Nephron progenitor cell (in vitro differentiated cells): ENCODE measurements at regions not wholly inside any gene's neighbourhood (a gene's known extent, or its start where the extent isn't known, plus 50 kb on each side); places are given as distances from the start of the nearest gene placed in this dataset.

Experiments used
- DNase-seq: peaks from one replicate; pipeline ENCODE4 v3.0.0; 2021
- H3K27ac Mint-ChIP-seq: 2 replicates; pipeline ENCODE4 v1.8.0; 2021; ENCODE audit warnings: mild to moderate bottlenecking, moderate library complexity, mixed read lengths
- H3K27me3 Mint-ChIP-seq: 2 replicates; pipeline ENCODE4 v1.8.0; 2021; ENCODE audit warnings: mild to moderate bottlenecking, low read depth, mixed read lengths; ENCODE audit not compliant: poor library complexity
- H3K36me3 Mint-ChIP-seq: 2 replicates; pipeline ENCODE4 v1.8.0; 2021; ENCODE audit warnings: low read depth, mixed read lengths
- H3K4me1 Mint-ChIP-seq: 2 replicates; pipeline ENCODE4 v1.8.0; 2021; ENCODE audit warnings: mixed read lengths
- H3K4me3 Mint-ChIP-seq: 2 replicates; pipeline ENCODE4 v1.8.0; 2021; ENCODE audit warnings: mild to moderate bottlenecking, moderate library complexity, mixed read lengths
- H3K9me3 Mint-ChIP-seq: 2 replicates; pipeline ENCODE4 v1.8.0; 2021; ENCODE audit warnings: mild to moderate bottlenecking, moderate library complexity, mixed read lengths
- TF ChIP-seq, protein P1 (sequence below): fragments of 200-600 bp; sonication (generic); IDR thresholded peaks from 2 replicates; pipeline ENCODE4 v1.5.0; 2021; ENCODE audit warnings: antibody characterized with exemption

DNA sequence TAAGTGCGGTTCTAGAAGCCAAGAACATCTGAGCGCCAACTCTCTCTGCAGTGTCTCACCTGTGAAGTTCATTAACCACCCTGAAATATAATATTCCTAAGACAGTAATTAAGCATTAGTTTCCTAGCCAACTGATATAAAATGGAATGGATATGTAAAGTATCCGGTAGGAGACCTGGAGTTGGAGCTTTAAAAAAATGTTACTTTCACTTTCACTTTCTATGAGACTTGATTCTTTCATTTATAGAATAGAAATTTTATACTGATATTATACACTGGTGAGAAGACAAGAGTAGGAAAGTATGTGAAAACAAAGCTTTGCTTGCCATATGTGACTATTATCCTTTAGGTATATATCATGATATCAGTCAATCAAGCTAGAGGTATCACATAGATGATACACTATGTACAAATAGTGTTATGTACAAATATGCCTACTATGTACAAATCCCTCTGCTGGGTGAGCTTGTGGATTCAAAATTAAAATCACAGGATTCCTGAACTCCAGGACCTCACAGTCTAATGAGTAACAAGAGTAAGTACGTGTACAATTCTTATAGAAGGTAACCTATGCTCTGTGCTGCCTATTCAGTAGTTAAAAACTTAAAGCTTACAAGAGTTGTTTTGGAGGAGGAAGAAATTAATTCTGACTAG is 934.2 kb downstream of the TTLL7 start:
- TF ChIP-seq, protein P1, sequence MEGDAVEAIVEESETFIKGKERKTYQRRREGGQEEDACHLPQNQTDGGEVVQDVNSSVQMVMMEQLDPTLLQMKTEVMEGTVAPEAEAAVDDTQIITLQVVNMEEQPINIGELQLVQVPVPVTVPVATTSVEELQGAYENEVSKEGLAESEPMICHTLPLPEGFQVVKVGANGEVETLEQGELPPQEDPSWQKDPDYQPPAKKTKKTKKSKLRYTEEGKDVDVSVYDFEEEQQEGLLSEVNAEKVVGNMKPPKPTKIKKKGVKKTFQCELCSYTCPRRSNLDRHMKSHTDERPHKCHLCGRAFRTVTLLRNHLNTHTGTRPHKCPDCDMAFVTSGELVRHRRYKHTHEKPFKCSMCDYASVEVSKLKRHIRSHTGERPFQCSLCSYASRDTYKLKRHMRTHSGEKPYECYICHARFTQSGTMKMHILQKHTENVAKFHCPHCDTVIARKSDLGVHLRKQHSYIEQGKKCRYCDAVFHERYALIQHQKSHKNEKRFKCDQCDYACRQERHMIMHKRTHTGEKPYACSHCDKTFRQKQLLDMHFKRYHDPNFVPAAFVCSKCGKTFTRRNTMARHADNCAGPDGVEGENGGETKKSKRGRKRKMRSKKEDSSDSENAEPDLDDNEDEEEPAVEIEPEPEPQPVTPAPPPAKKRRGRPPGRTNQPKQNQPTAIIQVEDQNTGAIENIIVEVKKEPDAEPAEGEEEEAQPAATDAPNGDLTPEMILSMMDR = no peak
- H3K9me3 Mint-ChIP-seq = peaks cover 15% of the 10 kb centered on the region
- DNase-seq = no peak
- no peak overlapping the region for H3K27ac Mint-ChIP-seq
- H3K27me3 Mint-ChIP-seq = peaks cover 4% of the 10 kb centered on the region
- no peak overlapping the region for H3K4me3 Mint-ChIP-seq
- H3K4me1 Mint-ChIP-seq = no peaks in the 10 kb centered on the region
- peaks cover 29% of the 10 kb centered on the region for H3K36me3 Mint-ChIP-seq

DNA sequence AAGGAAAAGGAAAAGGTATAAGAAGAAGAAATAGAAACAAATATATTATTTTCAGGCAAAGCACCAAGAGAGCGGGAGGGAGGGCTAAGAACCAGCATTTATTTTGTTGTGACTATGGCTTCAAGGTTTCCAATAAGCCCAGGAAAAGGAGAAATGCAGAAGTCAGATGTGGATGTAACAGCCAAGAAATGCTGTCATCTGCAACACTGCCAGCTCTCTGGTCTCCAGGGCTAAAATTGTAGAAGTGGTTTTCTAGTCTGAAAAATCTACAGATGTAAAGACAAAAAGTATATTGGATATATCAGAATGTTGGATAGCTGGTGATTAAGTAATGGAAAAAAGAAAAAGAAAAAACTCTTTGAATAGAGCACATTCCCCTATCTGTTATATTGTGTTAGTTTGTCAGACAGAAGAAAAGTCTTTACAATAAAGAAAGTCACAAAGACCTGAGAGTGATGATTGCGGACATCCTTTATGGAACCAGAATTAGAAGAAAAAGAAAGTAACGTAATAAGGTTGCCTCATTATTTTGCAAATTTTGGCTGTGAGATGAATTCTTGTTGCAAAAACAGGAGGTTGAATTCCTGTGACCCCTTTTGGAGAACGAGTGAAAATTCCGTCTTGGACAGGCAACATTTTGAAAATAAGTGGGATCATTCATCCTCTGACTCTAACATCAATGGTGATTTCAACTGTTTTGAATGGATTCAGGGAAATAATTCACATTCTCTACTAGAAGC is 938.1 kb downstream of the TTLL7 start:
- Mint-ChIP-seq H3K36me3 (no peaks in the 10 kb centered on the region), H3K27ac (no peak overlapping the region), H3K9me3 (no peaks in the 10 kb centered on the region), H3K27me3 (no peaks in the 10 kb centered on the region), H3K4me1 (peaks cover 4% of the 10 kb centered on the region), H3K4me3 (no peak overlapping the region)
- no peak for DNase-seq
- TF ChIP-seq, protein P1 = no peak

DNA sequence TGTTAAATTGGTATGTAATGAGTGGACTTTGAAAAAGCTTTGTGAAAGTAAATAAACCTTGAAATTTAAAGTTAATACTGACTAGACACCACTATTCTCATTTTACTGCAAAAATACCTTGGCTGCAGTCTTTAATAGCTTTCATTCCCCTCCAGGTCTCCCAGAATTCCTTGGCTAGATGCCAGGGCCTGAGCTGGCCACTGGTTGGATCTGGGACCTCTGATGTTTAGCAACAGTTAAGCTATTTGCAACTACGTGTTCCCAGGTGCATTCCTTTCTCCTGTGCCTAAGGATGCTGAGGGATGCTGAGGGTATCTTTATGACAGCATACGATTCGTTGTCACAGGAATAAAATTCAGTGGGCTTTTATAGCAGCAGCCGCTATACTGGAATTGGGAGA is 938.7 kb downstream of the TTLL7 start:
- no peak for DNase-seq
- Mint-ChIP-seq H3K9me3 (no peaks in the 10 kb centered on the region), H3K27ac (no peak overlapping the region), H3K36me3 (no peaks in the 10 kb centered on the region), H3K4me1 (peaks cover 4% of the 10 kb centered on the region), H3K4me3 (no peak overlapping the region), H3K27me3 (no peaks in the 10 kb centered on the region)
- TF ChIP-seq, protein P1 = no peak

DNA sequence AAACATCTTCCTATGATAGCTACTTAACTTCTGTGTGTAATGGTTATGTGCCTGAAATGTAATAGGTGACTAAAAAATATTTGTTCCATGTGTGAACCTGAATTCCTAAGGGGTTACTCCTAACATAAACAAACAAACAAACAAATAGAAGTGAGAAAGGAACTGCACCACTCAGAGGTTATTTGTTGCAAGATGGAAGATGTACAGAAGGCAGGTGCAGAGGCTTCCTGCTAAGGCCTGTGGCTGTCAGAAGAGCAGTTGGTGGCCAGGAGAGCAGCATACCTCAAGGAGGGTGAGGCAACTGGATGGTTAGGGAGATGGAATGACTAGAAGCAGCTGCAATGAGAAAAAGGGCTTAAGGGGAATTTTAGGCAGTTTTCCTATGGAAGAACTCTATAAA is 940.6 kb downstream of the TTLL7 start:
- peaks cover 12% of the 10 kb centered on the region for H3K36me3 Mint-ChIP-seq
- H3K9me3 Mint-ChIP-seq = no peaks in the 10 kb centered on the region
- DNase-seq = no peak
- no peak overlapping the region for H3K4me3 Mint-ChIP-seq
- no peak overlapping the region for H3K27ac Mint-ChIP-seq
- no peaks in the 10 kb centered on the region for H3K27me3 Mint-ChIP-seq
- H3K4me1 Mint-ChIP-seq = peaks cover 4% of the 10 kb centered on the region
- TF ChIP-seq, protein P1 = no peak

DNA sequence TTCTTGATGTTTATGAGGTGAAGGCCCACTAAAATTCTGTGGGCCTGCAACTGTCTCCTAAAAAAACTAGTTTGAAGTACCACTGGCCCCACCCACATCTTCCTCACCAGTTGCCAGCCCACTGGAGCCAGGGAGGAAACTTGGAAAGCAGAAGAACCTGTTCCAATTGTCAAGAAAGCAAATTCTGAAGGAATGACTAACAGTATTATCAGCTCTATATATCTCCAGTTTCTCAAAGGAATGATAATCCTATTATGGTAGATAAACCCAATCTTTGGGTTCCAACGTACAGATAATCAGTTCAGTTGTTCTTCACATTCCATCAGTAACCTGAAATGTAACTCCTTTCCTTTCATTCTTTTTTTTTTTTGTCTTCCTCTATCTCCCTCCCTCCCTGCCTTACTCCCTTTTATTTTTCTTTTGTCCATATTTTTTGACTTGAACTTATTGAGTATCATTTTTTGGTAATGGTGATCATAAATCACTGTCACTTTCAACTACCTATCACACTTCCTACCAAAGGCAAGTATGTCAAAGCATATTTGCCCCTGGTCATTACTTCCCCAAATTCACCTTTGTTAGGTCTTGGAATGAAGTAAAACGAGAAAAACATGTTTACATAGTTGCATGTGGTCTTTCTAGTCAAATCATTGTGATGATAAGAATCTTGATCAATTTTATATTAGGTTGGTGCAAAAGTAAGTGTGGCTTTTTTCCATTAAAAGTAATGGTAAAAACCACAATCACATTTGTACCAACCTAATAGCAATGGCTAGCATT is 943.4 kb downstream of the TTLL7 start:
- TF ChIP-seq, protein P1 = no peak
- DNase-seq = no peak
- Mint-ChIP-seq H3K36me3 (peaks cover 24% of the 10 kb centered on the region), H3K27ac (no peak overlapping the region), H3K9me3 (peaks cover 12% of the 10 kb centered on the region), H3K4me1 (peaks cover 4% of the 10 kb centered on the region), H3K27me3 (no peaks in the 10 kb centered on the region), H3K4me3 (no peak overlapping the region)
